Renal cortical epithelial cell (primary cell): ENCODE measurements at regions not wholly inside any gene's neighbourhood (a gene's known extent, or its start where the extent isn't known, plus 50 kb on each side); places are given as distances from the start of the nearest gene placed in this dataset.

ENCODE experiments used
- DNase-seq: peaks from one replicate; pipeline ENCODE4 v3.0.0-alpha.2; 2011; ENCODE audit warnings: low read depth

- DNase-seq, result peak; percentile 24
Measured at GRCh38 chr1:80441664-80442063, 1359.1 kb upstream of the ADGRL2 start.

- no peak for DNase-seq
Measured at GRCh38 chr1:80436851-80437250, 1363.9 kb upstream of the ADGRL2 start.

GRCh38 chr1:80427881-80428280 lies 1372.9 kb upstream of the ADGRL2 start:
- DNase-seq, result no peak

- no peak for DNase-seq
Measured at GRCh38 chr1:80424249-80424648, 1376.5 kb upstream of the ADGRL2 start.

- no peak for DNase-seq
Measured at GRCh38 chr1:80418134-80418533, 1382.6 kb upstream of the ADGRL2 start.

- DNase-seq, result peak; percentile 27
Measured at GRCh38 chr1:80417671-80418070, 1383.1 kb upstream of the ADGRL2 start.

GRCh38 chr1:80413969-80414368 lies 1386.8 kb upstream of the ADGRL2 start:
- no peak for DNase-seq

GRCh38 chr1:80410233-80410632 lies 1390.5 kb upstream of the ADGRL2 start:
- DNase-seq, result no peak

- DNase-seq, result no peak
Measured at GRCh38 chr1:80403471-80403893, 1397.0 kb upstream of the ADGRL4 start.

GRCh38 chr1:80402625-80403024 lies 1396.1 kb upstream of the ADGRL4 start:
- no peak for DNase-seq

GRCh38 chr1:80401757-80402156 lies 1395.2 kb upstream of the ADGRL4 start:
- no peak for DNase-seq

- DNase-seq, result peak; percentile 72
Measured at GRCh38 chr1:80392529-80392928, 1386.0 kb upstream of the ADGRL4 start.

- no peak for DNase-seq
Measured at GRCh38 chr1:80385650-80386049, 1379.1 kb upstream of the ADGRL4 start.

GRCh38 chr1:80384959-80385358 lies 1378.4 kb upstream of the ADGRL4 start:
- no peak for DNase-seq

- DNase-seq, result no peak
Measured at GRCh38 chr1:80384083-80384830, 1377.7 kb upstream of the ADGRL4 start.

GRCh38 chr1:80375662-80376061 lies 1369.1 kb upstream of the ADGRL4 start:
- peak; percentile 68 for DNase-seq

GRCh38 chr1:80375109-80375508 lies 1368.6 kb upstream of the ADGRL4 start:
- no peak for DNase-seq

- DNase-seq, result no peak
Measured at GRCh38 chr1:80369780-80370179, 1363.2 kb upstream of the ADGRL4 start.

GRCh38 chr1:80367058-80367457 lies 1360.5 kb upstream of the ADGRL4 start:
- DNase-seq, result no peak

GRCh38 chr1:80365359-80366021 lies 1359.0 kb upstream of the ADGRL4 start:
- DNase-seq, result peak; percentile 64

GRCh38 chr1:80363689-80364475 lies 1357.4 kb upstream of the ADGRL4 start:
- peak; percentile 57 for DNase-seq

- no peak for DNase-seq
Measured at GRCh38 chr1:80359666-80360065, 1353.1 kb upstream of the ADGRL4 start.

GRCh38 chr1:80349218-80349617 lies 1342.7 kb upstream of the ADGRL4 start:
- DNase-seq, result no peak
